ENCODE measurements at regions not wholly inside any gene's neighbourhood (a gene's known extent, or its start where the extent isn't known, plus 50 kb on each side); places are given as distances from the start of the nearest gene placed in this dataset.

- no peak for TF ChIP-seq JUN (IDR thresholded peaks at IDR 0.05)
- no peak for TF ChIP-seq FOSB (CRISPR knock-in tag; IDR thresholded peaks at IDR 0.05)
- no peak for TF ChIP-seq E2F6 (IDR thresholded peaks at IDR 0.05; ENCODE audit: borderline replicate concordance, low read depth)
- no peak for TF ChIP-seq RCOR1 (IDR thresholded peaks at IDR 0.05; ENCODE audit: low read depth, low read length)
- TF ChIP-seq HOXA7 (CRISPR knock-in tag; IDR thresholded peaks at IDR 0.05), result no peak
- TF ChIP-seq HES2 (IDR thresholded peaks at IDR 0.05), result no peak
- no peak for TF ChIP-seq ZNF302 (CRISPR knock-in tag; IDR thresholded peaks at IDR 0.05)
- no peak for TF ChIP-seq EHF (CRISPR knock-in tag; IDR thresholded peaks at IDR 0.05)
Measured at GRCh38 chr18:64203295-64203694, 54.4 kb upstream of the LINC00305 start (continued).

GRCh38 chr18:64202863-64203262, 54.0 kb upstream of the LINC00305 start:
- 31% methylated on average over 7 of the region's 7 CpGs for WGBS (ENCODE audit: missing lambda C conversion rate)
- CTCF ChIA-PET, result no interaction called here
- 0 out of 4 replicates have a peak, but pooled peaks of 1 of the 2 experiments have one; percentile 7 for TF ChIP-seq CEBPB (IDR thresholded peaks at IDR 0.05)
- no peak for TF ChIP-seq RFX5 (IDR thresholded peaks at IDR 0.05)
- no peak for TF ChIP-seq RNF2 (IDR thresholded peaks at IDR 0.05; ENCODE audit: borderline replicate concordance, low read depth)
- no peak for TF ChIP-seq POLR2A (IDR thresholded peaks at IDR 0.05; ENCODE audit: low read length)
- TF ChIP-seq HES2 (IDR thresholded peaks at IDR 0.05), result no peak
- FAIRE-seq (no peak), DNase-seq (ENCODE audit: low read depth in 1 of 2, low spot score in 1 of 2) (no peak), ATAC-seq (no peak)
- H3K4me3 ChIP-seq, result no peak overlapping the region
- no peak overlapping the region for H3K27ac ChIP-seq
- H3K9me3 ChIP-seq, result no peaks in the 10 kb centered on the region
- H3K4me1 ChIP-seq, result no peaks in the 10 kb centered on the region
- H3K4me2 ChIP-seq, result no peak overlapping the region
- POLR2A ChIA-PET, result no interaction called here

GRCh38 chr18:64202210-64202836, 53.4 kb upstream of the LINC00305 start:
- ChIA-PET CTCF (no interaction called here), POLR2A (no interaction called here)
- no peak for FAIRE-seq
- WGBS (ENCODE audit: missing lambda C conversion rate), result 11% methylated on average over 6 of the region's 6 CpGs
- no peak for TF ChIP-seq TFCP2L1 (CRISPR knock-in tag; IDR thresholded peaks at IDR 0.05)
- Histone ChIP-seq H3K27ac (no peak overlapping the region), H3K4me2 (no peak overlapping the region), H3K4me3 (no peak overlapping the region), H3K4me1 (no peaks in the 10 kb centered on the region), H3K9me3 (no peaks in the 10 kb centered on the region)
- no peak for ATAC-seq
- no peak for DNase-seq (ENCODE audit: low read depth in 1 of 2, low spot score in 1 of 2)

GRCh38 chr18:64201781-64202180, 52.9 kb upstream of the LINC00305 start:
- DNase-seq (ENCODE audit: low read depth in 1 of 2, low spot score in 1 of 2) (no peak), ATAC-seq (no peak), FAIRE-seq (no peak)
- no peaks in the 10 kb centered on the region for H3K4me1 ChIP-seq
- no peak for TF ChIP-seq POLR2A (IDR thresholded peaks at IDR 0.05; ENCODE audit: low read length)
- TF ChIP-seq HEYL (CRISPR knock-in tag; IDR thresholded peaks at IDR 0.05), result no peak
- TF ChIP-seq EHMT2 (IDR thresholded peaks at IDR 0.05; ENCODE audit: low read depth), result no peak
- no peak for TF ChIP-seq PHF8 (IDR thresholded peaks at IDR 0.05; ENCODE audit: borderline replicate concordance, low read depth)
- TF ChIP-seq FOSB (CRISPR knock-in tag; IDR thresholded peaks at IDR 0.05), result no peak
- no peak for TF ChIP-seq ZSCAN20 (CRISPR knock-in tag; IDR thresholded peaks at IDR 0.05)
- no peak for TF ChIP-seq NR3C1 (IDR thresholded peaks at IDR 0.05)
- no peak for TF ChIP-seq ZNF302 (CRISPR knock-in tag; IDR thresholded peaks at IDR 0.05)
- TF ChIP-seq E2F6 (IDR thresholded peaks at IDR 0.05; ENCODE audit: borderline replicate concordance, low read depth), result no peak
- TF ChIP-seq TFCP2L1 (CRISPR knock-in tag; IDR thresholded peaks at IDR 0.05), result no peak
- no peak for TF ChIP-seq KDM1A (IDR thresholded peaks at IDR 0.05; ENCODE audit: low read depth)
- TF ChIP-seq TP53 (CRISPR knock-in tag; IDR thresholded peaks at IDR 0.05), result no peak
- TF ChIP-seq BCL3 (IDR thresholded peaks at IDR 0.05), result no peak
- TF ChIP-seq JUNB (IDR thresholded peaks at IDR 0.05), result no peak
- TF ChIP-seq REST (IDR thresholded peaks at IDR 0.05), result no peak
- no peak for TF ChIP-seq HDAC2 (IDR thresholded peaks at IDR 0.05)
- no peak for TF ChIP-seq KDM5A (IDR thresholded peaks at IDR 0.05)
- no peaks in the 10 kb centered on the region for H3K9me3 ChIP-seq
- H3K4me2 ChIP-seq, result no peak overlapping the region
- H3K4me3 ChIP-seq, result no peak overlapping the region
- CTCF ChIA-PET, result no interaction called here
- 0% methylated on average over 2 of the region's 2 CpGs for WGBS (ENCODE audit: missing lambda C conversion rate)
- H3K27ac ChIP-seq, result no peak overlapping the region
- POLR2A ChIA-PET, result no interaction called here
